ENCODE measurements at regions not wholly inside any gene's neighbourhood (a gene's known extent, or its start where the extent isn't known, plus 50 kb on each side); places are given as distances from the start of the nearest gene placed in this dataset.

DNA sequence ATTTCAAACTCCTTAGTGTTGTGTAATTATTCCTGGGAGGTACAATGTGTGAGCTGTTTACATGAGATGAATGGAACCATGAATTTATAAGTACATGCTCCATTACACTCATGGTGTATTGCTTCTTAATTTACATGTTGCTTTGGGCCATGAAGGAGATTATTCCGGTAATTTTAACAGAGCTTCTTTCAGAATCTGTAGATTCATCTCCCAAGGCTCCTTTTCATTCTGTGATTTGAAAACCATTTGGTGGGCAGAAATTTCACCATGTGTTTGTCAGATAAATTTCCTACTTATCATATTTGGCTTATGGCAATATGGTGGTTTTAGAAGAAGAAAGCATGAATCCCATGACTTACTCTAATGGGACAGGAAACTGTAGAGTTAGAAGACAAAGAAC is 421.6 kb upstream of the EYS start:
- no peaks in the 10 kb centered on the region for H3K79me2 ChIP-seq (ENCODE audit: control insufficient read depth, insufficient read depth, low read length)
- H3K9me1 ChIP-seq (replicated peaks; ENCODE audit: control insufficient read depth, extremely low read depth, insufficient read depth, low read length), result no peaks in the 10 kb centered on the region
- H3K36me3 ChIP-seq (ENCODE audit: control insufficient read depth in 2 of 2, extremely low read depth in 1 of 2, insufficient read depth in 2 of 2, low read length in 2 of 2), result no peaks in the 10 kb centered on the region
- H3K27me3 ChIP-seq (ENCODE audit: control insufficient read depth in 2 of 2, insufficient read depth in 2 of 2, low read length in 2 of 2), result no peaks in the 10 kb centered on the region
- H4K20me1 ChIP-seq (replicated peaks; ENCODE audit: control insufficient read depth, extremely low read depth, insufficient read depth, low read length), result no peaks in the 10 kb centered on the region
- POLR2A ChIA-PET, result no interaction called here
- no peak overlapping the region for H3K4me3 ChIP-seq (replicated peaks in 1 of 3; ENCODE audit: insufficient read depth in 1 of 3, low read depth in 1 of 3, low read length in 3 of 3)
- dilution Hi-C loops (cut with MboI; ENCODE audit: extremely low pct_ligation_motif_present, low sequenced_read_pairs) (no loop called here), intact Hi-C loops (cut with micrococcal nuclease) (no loop called here)
- H3K9me3 ChIP-seq (replicated peaks; ENCODE audit: control insufficient read depth, insufficient read depth, low read length), result peaks cover 6% of the 10 kb centered on the region
- DNase-seq (ENCODE audit: low read depth, low spot score) (no peak), FAIRE-seq (no peak)
- no peak overlapping the region for H3K4me2 ChIP-seq (ENCODE audit: insufficient read depth, low read length)
- H2AFZ ChIP-seq (ENCODE audit: low read depth, low read length), result no peak overlapping the region
- no peak overlapping the region for H3K27ac ChIP-seq (ENCODE audit: insufficient read depth, low read depth, low read length)
- no TSS peak for BruUV-seq (replicated peaks)
- TF ChIP-seq, protein P1, sequence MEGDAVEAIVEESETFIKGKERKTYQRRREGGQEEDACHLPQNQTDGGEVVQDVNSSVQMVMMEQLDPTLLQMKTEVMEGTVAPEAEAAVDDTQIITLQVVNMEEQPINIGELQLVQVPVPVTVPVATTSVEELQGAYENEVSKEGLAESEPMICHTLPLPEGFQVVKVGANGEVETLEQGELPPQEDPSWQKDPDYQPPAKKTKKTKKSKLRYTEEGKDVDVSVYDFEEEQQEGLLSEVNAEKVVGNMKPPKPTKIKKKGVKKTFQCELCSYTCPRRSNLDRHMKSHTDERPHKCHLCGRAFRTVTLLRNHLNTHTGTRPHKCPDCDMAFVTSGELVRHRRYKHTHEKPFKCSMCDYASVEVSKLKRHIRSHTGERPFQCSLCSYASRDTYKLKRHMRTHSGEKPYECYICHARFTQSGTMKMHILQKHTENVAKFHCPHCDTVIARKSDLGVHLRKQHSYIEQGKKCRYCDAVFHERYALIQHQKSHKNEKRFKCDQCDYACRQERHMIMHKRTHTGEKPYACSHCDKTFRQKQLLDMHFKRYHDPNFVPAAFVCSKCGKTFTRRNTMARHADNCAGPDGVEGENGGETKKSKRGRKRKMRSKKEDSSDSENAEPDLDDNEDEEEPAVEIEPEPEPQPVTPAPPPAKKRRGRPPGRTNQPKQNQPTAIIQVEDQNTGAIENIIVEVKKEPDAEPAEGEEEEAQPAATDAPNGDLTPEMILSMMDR (IDR thresholded peaks at IDR 0.05; ENCODE audit: extremely low read depth in 1 of 2, insufficient read depth in 1 of 2, low read depth in 1 of 2, low read length in 2 of 2), result no peak
- TF ChIP-seq POLR2AphosphoS5 (IDR thresholded peaks at IDR 0.05; ENCODE audit: insufficient read depth, low read depth, low read length), result no peak
- no peak for TF ChIP-seq EZH2 (IDR thresholded peaks at IDR 0.05; ENCODE audit: borderline replicate concordance, low read depth, low read length, severe bottlenecking)
- no peak for TF ChIP-seq MYC (IDR thresholded peaks at IDR 0.05; ENCODE audit: low read depth, low read length)
- no peak for TF ChIP-seq FOS (IDR thresholded peaks at IDR 0.05; ENCODE audit: borderline replicate concordance, insufficient read depth, low read length)
- TF ChIP-seq JUN (IDR thresholded peaks at IDR 0.05; ENCODE audit: borderline replicate concordance, insufficient read depth, insufficient read length, low read depth), result no peak
- TF ChIP-seq, protein P2, sequence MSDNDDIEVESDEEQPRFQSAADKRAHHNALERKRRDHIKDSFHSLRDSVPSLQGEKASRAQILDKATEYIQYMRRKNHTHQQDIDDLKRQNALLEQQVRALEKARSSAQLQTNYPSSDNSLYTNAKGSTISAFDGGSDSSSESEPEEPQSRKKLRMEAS (IDR thresholded peaks at IDR 0.05; ENCODE audit: insufficient read depth, insufficient read length), result no peak
- no peak for TF ChIP-seq POLR2A (IDR thresholded peaks at IDR 0.05; ENCODE audit: low read depth, low read length)
- TF ChIP-seq GATA2 (IDR thresholded peaks at IDR 0.05; ENCODE audit: insufficient read depth, insufficient read length, low read depth, low read length), result no peak
- no peak overlapping the region for H3K9ac ChIP-seq (replicated peaks; ENCODE audit: extremely low read depth, insufficient read depth, low read length)
- no peaks in the 10 kb centered on the region for H3K4me1 ChIP-seq (ENCODE audit: control insufficient read depth, extremely low read depth, insufficient read depth, low read length)
- CTCF ChIA-PET, result no interaction called here

Measured in endothelial cell of umbilical vein (primary cell).